GM12864 (cell line): ENCODE measurements at regions not wholly inside any gene's neighbourhood (a gene's known extent, or its start where the extent isn't known, plus 50 kb on each side); places are given as distances from the start of the nearest gene placed in this dataset.

Experiments
- DNase-seq: peaks from one replicate; pipeline ENCODE4 v3.0.0-alpha.2; 2011; ENCODE audit warnings: low read depth
- H3K4me3 ChIP-seq: 2 replicates; pipeline ENCODE4 v1.5.1; 2011; ENCODE audit warnings: mild to moderate bottlenecking, low read depth, low read length, control low read depth
- TF ChIP-seq, protein P1 (sequence below): IDR thresholded peaks from 2 replicates; pipeline ENCODE4 v1.5.1; 2011; ENCODE audit warnings: low read depth, mild to moderate bottlenecking, moderate library complexity, low read length, control low read depth, inconsistent platforms; ENCODE audit errors: missing control alignments

DNA sequence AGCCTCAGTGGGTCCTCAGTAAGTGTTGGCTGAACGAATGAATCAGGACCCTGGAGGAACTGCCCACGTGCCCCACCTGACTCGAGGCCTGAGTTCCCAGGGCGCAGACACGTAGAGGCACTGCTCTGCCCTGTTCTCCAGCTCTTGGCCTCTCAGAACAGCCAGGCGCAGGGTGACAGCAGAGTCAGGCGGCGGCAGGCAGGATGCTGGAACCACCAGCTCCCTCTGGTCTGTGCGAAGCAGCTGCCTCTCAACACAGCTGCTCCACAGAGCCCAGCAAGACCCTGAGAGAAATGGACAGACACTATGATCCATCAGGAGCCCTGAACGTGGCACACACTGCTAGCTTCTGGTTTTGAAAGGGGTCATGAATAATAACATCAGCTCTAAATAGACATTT, 53.1 kb upstream of the BCO1 start:
- H3K4me3 ChIP-seq, result no peak overlapping the region
- TF ChIP-seq, protein P1, sequence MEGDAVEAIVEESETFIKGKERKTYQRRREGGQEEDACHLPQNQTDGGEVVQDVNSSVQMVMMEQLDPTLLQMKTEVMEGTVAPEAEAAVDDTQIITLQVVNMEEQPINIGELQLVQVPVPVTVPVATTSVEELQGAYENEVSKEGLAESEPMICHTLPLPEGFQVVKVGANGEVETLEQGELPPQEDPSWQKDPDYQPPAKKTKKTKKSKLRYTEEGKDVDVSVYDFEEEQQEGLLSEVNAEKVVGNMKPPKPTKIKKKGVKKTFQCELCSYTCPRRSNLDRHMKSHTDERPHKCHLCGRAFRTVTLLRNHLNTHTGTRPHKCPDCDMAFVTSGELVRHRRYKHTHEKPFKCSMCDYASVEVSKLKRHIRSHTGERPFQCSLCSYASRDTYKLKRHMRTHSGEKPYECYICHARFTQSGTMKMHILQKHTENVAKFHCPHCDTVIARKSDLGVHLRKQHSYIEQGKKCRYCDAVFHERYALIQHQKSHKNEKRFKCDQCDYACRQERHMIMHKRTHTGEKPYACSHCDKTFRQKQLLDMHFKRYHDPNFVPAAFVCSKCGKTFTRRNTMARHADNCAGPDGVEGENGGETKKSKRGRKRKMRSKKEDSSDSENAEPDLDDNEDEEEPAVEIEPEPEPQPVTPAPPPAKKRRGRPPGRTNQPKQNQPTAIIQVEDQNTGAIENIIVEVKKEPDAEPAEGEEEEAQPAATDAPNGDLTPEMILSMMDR, result no peak
- DNase-seq, result no peak

DNA sequence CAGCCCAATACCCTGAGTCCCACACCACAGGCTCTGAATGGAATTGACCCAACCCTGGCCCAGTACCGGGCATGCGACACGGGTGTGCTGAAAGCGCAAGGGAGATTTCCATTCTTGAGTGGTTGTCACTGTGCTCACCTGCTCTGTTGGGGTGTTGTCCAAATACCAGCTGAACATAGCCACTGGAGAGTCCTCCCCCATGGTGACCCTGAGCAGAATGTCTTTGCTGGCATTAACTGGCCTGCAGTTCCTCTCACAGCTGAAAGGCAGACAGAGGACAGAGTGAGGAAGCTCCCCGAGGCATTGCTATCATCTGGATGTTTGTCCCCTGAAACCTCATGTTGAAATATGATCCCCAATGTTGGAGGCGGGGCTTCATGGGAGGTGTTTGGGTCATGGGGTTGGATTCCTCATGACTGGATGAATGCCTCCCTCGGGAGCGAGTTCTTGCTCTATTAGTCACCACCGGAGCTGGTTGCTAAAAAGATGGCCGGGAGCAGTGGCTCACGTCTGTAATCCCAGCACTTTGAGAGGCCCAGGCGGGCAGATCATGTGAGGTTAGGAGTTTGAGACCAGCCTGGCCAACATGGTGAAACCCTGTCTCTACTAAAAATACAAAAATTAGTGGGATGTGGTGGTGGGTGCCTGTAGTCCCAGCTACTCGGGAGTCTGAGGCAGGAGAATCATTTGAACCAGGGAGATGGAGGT, 57.3 kb upstream of the BCO1 start:
- TF ChIP-seq, protein P1, result no peak
- DNase-seq, result no peak
- H3K4me3 ChIP-seq, result no peak overlapping the region

DNA sequence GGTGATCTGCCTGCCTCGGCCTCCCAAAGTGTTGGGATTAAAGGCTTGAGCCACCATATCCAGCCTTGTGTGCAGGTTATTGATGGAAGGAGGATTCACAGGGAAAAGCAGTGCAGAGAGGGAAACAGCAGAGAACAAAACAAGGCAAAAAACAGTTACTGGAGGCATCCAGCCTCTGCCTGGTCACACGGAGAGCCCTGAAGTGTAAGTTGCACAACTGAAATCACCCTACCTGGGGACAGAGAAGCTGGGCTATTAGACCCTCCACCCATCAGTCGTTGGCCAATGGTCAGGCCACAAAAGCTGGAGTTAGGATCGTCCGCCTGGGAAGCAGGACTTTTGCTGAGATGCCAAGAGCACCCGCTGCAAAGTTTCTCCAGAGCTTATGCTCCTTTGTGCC, 57.9 kb upstream of the BCO1 start:
- TF ChIP-seq, protein P1, result no peak
- H3K4me3 ChIP-seq, result no peak overlapping the region
- no peak for DNase-seq

DNA sequence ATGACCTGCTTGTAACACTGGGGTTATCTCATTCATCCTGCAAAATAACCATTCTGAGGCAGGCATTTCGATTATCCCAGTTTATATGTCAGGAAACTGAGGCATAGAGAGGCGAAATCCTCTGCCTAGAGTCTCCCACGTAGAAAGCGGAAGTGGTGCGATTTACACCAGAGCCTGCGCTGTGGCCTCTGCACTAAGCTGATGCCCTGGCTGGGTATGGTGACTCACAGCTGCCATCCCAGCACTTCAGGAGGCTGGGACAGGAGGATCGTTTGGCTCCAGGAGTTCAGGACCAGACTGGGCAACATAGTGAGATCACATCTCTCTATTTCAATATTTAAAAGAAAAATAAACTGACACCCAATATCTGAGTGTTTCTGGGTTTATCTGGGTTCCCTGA, 59.3 kb upstream of the BCO1 start:
- no peak overlapping the region for H3K4me3 ChIP-seq
- DNase-seq, result no peak
- TF ChIP-seq, protein P1, result no peak

DNA sequence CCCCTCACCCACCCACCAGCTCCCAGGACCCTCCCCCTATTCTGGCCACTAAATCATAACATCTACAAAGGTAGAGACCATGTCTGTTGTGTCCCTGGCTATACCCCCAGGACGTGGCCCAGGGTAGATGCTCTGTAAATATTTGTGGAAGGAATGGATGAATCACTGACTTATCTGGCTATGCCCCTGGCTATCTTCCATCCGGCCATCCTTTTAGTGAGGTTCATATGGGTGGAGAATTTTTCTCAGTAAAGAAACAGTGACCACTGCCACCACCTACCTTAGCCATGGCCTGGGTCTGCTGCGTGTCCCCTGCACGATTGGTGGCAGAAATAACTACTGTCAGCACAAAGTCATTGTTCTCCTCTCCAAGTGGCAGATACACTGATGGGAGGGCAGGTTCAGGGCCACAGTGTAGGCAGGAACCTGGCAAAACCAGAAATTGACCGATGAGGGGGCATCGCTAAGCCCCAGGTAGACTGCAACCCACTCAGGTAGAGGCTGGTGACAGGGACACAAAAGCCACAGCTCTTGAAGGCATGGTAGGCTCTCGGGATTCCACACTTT, 63.1 kb upstream of the BCO1 start:
- TF ChIP-seq, protein P1, result no peak
- no peak overlapping the region for H3K4me3 ChIP-seq
- no peak for DNase-seq

DNA sequence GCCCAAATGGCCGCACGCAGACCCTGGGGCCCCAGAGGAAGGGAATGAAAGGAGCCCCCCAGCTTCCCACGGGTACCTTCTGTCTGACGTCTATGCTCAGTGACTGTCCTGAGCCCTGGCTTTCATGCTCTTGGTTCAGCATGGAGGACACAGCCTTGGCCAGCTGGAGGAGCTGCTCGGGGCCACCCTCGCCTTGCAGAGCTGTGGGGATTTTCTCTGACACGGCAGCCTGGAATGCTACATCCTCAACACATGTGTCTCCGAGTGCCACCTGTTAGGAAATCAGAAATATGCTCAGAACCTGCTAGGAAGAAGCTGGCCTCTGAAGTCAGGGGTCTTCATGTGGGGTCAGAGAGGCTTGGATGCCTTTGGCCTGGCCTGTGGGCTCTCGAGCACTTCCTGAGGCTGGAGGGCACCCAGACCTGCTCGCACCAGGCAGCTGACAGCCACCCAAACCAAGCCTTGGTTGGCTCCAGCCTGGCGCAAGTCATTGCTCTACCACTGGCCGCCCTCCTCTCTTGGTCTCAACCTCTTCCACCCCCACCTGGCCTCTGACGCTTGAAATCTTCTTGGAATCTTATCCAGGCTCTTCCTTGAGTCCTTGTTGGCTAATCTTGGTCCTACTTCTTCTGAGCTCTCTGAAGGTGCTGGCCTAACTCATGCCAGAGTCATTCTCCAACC, 63.7 kb upstream of the BCO1 start:
- H3K4me3 ChIP-seq, result no peak overlapping the region
- no peak for DNase-seq
- TF ChIP-seq, protein P1, result no peak
